Left renal cortex interstitium (tissue), 4 donors: ENCODE measurements at regions not wholly inside any gene's neighbourhood (a gene's known extent, or its start where the extent isn't known, plus 50 kb on each side); places are given as distances from the start of the nearest gene placed in this dataset.

ENCODE experiments used
- DNase-seq, 4 donors: peaks; one replicate each; pipeline ENCODE4 v3.0.0-alpha.2; 2013; ENCODE audit warnings: low read depth in 4 of 4, low spot score in 2 of 4, missing footprints in 1 of 4

DNA sequence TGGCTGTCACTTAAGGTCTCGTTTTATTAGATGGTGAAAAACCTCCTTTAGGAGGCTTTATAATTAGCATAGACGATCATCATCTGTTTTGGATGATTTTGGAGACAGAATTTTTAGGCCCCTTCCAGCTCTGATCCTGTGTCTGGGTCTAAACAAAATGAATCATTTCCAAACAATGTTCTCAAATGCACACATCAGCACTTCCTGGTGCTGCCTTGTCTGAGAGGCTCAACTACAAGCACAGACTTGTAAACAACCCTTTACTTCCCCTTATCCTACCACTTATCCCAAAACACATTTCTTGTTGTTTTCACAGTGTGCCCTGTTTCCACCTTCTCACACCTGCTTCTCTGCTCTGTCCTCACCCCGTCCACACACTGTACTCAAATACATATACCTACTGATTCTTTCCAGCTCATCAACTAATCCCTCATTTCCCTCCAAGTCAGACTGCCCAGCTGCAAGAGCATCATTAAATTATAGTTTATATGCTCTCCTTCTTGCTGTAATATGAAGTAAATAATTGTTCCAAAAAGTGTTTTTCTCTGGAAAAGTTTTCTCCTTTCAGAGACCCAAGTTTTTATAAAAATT lies 71.2 kb upstream of the COL3A1 start:
- no peak for DNase-seq

DNA sequence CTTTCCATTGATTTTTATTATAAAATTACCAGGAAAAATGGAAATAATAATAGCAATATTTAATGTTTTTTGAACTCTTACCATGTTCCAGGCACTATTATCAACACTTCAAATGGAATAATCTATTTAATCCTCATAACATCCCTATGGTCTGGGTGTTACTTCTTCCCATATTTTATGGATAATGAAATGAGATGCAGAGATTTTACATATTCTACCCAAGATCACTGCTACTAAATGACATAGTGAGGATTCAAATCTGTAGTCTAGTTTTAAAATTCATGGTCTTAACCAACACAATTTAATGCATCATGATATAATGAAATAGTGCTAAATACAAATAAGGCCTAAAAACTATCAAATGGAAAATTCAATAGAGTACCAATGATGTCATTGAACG lies 70.4 kb upstream of the COL3A1 start:
- no peak for DNase-seq

- DNase-seq: no peak
Observed at GRCh38 chr2:188909036-188909435, 65.1 kb upstream of the COL3A1 start.

DNA sequence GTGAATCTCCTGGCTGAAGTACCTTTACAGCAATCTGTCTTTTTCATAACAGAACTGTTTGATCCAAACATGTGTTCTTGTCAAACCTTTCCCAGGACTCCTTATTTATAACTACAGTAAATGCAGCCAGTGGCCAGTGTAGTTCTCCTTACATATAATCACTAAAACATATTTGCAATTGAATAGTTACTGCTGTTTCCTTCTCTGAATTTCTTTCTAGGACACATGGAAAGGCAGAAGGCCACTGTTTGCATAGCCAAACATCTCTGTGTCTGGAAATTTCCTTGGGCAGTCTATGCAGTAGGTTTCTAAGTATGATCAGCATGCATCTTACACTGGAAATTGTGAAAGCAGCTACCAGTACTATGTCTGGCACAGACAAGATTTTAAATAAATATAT lies 57.4 kb upstream of the COL3A1 start:
- no peak for DNase-seq

DNA sequence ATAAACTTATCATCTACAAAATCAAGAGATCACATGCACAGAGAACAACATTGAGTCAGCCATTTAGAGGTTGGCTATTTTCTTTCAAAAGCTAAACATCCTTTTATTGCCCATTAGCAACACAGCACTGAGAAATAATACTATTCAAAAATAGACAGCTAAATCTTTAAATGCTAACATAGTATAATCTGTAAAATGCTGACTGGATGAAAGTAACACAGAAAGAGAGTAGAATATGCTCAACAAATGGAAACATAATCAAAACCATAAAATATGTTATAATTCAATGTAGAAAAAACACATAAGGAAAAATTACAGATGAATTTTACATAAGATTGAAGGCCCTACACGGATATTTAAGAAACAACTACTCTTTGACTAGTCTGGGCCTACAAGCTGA lies 56.5 kb upstream of the COL3A1 start:
- no peak for DNase-seq

DNA sequence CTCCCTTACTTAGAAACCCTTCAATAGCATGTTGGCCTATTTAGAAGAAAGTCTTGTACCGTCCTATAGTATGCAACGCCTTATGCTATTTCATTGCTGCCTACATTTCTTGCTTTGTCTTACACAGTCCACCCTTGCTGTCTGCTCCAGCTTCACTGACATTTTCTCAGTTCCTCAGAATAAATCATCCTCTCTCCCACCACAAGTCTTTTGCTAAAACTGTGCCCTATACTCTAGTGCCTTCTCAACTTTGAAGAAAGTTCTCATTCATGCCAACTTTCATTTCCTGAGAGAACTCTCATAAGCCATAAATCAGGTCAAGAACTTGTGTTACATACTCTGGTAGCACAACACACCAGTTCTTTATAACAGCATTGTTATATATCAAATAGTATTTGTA lies 54.3 kb upstream of the COL3A1 start:
- no peak for DNase-seq

- DNase-seq: no peak
Observed at GRCh38 chr2:188922191-188922590, 52.0 kb upstream of the COL3A1 start.
